ENCODE measurements at regions not wholly inside any gene's neighbourhood (a gene's known extent, or its start where the extent isn't known, plus 50 kb on each side); places are given as distances from the start of the nearest gene placed in this dataset.

- Mint-ChIP-seq H3K4me3 (no peak overlapping the region), H3K27ac (peak overlapping the region in 1 of 10 donors; percentile 29), H3K36me3 (no peaks in the 10 kb centered on the region), H3K9me3 (peaks cover 0 to 4% (median 0%) of the 10 kb centered on the region in 9 donors), H3K27me3 (peaks cover 0 to 3% (median 0%) of the 10 kb centered on the region in 5 donors), H3K4me1 (no peaks in the 10 kb centered on the region)
- DNase-seq = no peak
- POLR2A ChIA-PET = no interaction called here
- ATAC-seq = no peak
Measured at GRCh38 chr2:212926940-212927339, 224.5 kb downstream of the IKZF2 start.

GRCh38 chr2:212923393-212923792, 228.0 kb downstream of the IKZF2 start:
- ATAC-seq (no peak), DNase-seq (no peak)
- H3K36me3 Mint-ChIP-seq = no peaks in the 10 kb centered on the region
- POLR2A ChIA-PET = no interaction called here
- peaks cover 0 to 3% (median 0%) of the 10 kb centered on the region in 4 donors for H3K4me1 Mint-ChIP-seq
- H3K27me3 Mint-ChIP-seq = peaks cover 0 to 3% (median 0%) of the 10 kb centered on the region in 5 donors
- H3K9me3 Mint-ChIP-seq = peaks cover 0 to 8% (median 3%) of the 10 kb centered on the region in 9 donors
- no peak overlapping the region for H3K27ac Mint-ChIP-seq
- H3K4me3 Mint-ChIP-seq = no peak overlapping the region

GRCh38 chr2:212922701-212923100, 228.7 kb downstream of the IKZF2 start:
- Mint-ChIP-seq H3K4me1 (peaks cover 0 to 3% (median 0%) of the 10 kb centered on the region in 4 donors), H3K9me3 (peaks cover 0 to 8% (median 3%) of the 10 kb centered on the region in 9 donors), H3K4me3 (no peak overlapping the region), H3K27ac (no peak overlapping the region), H3K27me3 (peaks cover 0 to 3% (median 0%) of the 10 kb centered on the region in 5 donors), H3K36me3 (no peaks in the 10 kb centered on the region)
- POLR2A ChIA-PET = no interaction called here
- ATAC-seq (no peak), DNase-seq (no peak)

DNA sequence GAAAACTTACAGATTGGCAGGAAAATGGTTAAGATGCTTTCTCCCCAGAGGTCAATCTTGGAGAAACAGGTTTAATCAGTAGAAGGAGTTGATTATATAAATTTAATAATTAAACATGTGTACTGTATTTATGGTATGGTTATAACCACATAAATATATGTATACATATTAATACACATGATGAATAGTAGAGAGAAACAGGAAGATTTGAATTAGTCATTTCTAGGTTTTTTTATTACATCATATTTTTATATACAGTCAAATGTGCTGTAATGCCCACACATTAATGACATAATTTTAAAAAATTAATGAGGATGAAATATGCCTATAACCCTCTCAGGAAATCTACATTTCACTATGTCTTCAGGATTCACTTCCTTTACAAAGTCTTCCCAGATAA, 229.7 kb downstream of the IKZF2 start:
- Mint-ChIP-seq H3K27me3 (peaks cover 0 to under 1% (median 0%) of the 10 kb centered on the region in 5 donors), H3K9me3 (peaks cover 0 to 8% (median 3%) of the 10 kb centered on the region in 9 donors), H3K27ac (no peak overlapping the region), H3K4me3 (no peak overlapping the region), H3K36me3 (no peaks in the 10 kb centered on the region), H3K4me1 (peaks cover 0 to 3% (median 0%) of the 10 kb centered on the region in 4 donors)
- DNase-seq = no peak
- POLR2A ChIA-PET = no interaction called here
- no peak for ATAC-seq

GRCh38 chr2:212921061-212921460, 230.4 kb downstream of the IKZF2 start:
- Mint-ChIP-seq H3K27ac (no peak overlapping the region), H3K36me3 (no peaks in the 10 kb centered on the region), H3K4me1 (peaks cover 0 to 3% (median 0%) of the 10 kb centered on the region in 4 donors), H3K9me3 (peaks cover 0 to 8% (median 3%) of the 10 kb centered on the region in 9 donors), H3K27me3 (peaks cover 0 to 3% (median 0%) of the 10 kb centered on the region in 5 donors), H3K4me3 (no peak overlapping the region)
- POLR2A ChIA-PET = no interaction called here
- ATAC-seq = no peak
- DNase-seq = no peak

DNA sequence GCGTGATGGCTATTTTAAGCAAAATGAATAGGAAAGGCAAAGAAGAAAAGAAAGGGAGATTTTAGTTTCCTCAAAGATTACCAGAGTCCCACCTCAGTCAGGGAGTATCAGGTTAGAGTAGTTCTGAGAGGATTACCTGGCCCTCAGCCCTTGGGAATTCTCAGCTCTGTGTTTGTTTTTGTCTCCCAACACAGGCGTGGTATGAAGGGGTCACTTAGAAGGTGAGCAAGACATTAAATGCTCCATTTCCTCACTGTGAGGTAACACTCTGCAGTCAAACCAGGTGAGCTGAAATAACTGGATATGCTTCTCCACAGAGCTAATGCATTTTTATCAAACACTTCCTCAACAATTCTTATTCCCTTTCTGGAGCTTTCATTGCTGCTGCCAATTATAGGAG, 232.2 kb downstream of the IKZF2 start:
- Mint-ChIP-seq H3K4me3 (no peak overlapping the region), H3K9me3 (peaks cover 0 to 8% (median 0%) of the 10 kb centered on the region in 9 donors), H3K36me3 (no peaks in the 10 kb centered on the region), H3K4me1 (peaks cover 0 to 5% (median 1%) of the 10 kb centered on the region in 4 donors), H3K27ac (no peak overlapping the region), H3K27me3 (peaks cover 0 to 3% (median 2%) of the 10 kb centered on the region in 5 donors)
- DNase-seq (no peak), ATAC-seq (no peak)
- POLR2A ChIA-PET = no interaction called here

DNA sequence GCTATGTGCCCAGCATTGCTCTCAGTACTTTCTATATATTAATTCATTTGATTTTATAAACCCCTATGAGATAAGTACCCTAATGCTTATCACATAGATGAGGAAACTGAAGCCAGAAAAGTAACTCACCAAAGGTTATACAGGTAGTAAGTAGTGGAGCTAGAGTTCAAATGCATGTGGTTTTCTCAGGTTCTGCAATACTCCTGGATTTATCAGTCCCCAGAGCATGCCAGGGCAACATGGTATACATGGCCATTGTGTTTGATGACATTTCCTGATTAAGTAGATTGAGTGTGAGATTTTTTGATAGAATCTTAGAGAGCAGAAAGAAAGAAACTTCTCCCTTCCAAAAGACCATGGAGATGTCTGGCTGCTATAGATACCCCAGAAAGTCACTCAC, 233.1 kb downstream of the IKZF2 start:
- H3K27me3 Mint-ChIP-seq = peaks cover 0 to 3% (median 2%) of the 10 kb centered on the region in 5 donors
- H3K36me3 Mint-ChIP-seq = no peaks in the 10 kb centered on the region
- H3K4me3 Mint-ChIP-seq = no peak overlapping the region
- peaks cover 0 to 5% (median 1%) of the 10 kb centered on the region in 4 donors for H3K4me1 Mint-ChIP-seq
- peaks cover 0 to 8% (median 0%) of the 10 kb centered on the region in 9 donors for H3K9me3 Mint-ChIP-seq
- DNase-seq (no peak), ATAC-seq (no peak)
- H3K27ac Mint-ChIP-seq = no peak overlapping the region
- POLR2A ChIA-PET = no interaction called here

GRCh38 chr2:212915121-212915782, 236.2 kb downstream of the IKZF2 start:
- no peak overlapping the region for H3K27ac Mint-ChIP-seq

DNA sequence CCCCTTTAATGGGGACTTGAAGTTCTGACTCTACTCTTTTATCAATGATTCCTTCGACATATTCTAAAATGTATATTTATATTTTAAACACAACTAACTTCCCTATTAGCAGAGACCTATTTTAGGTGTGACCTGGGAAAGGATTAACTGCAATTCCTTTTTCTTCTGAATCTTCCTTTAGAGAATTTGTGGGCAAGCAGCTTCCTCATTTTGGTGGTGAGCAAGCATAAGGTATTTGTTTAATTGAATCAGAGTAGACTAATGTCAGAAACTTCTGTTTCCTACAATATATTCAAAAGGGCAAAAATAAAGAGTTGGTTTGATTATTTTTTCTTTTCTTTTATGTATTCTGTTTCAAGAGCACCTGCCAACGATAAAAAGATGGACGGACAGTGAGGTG, 237.0 kb downstream of the IKZF2 start:
- POLR2A ChIA-PET = no interaction called here
- Mint-ChIP-seq H3K27ac (no peak overlapping the region), H3K4me1 (peaks cover 0 to 11% (median 2%) of the 10 kb centered on the region in 4 donors), H3K9me3 (no peaks in the 10 kb centered on the region), H3K36me3 (no peaks in the 10 kb centered on the region), H3K27me3 (peaks cover 0 to 3% (median 2%) of the 10 kb centered on the region in 5 donors), H3K4me3 (no peak overlapping the region)
- DNase-seq = no peak
- no peak for ATAC-seq

More at GRCh38 chr2:212915121-212915782, 236.2 kb downstream of the IKZF2 start:
- no peak for ATAC-seq
- no peaks in the 10 kb centered on the region for H3K9me3 Mint-ChIP-seq
- DNase-seq = no peak
- no peaks in the 10 kb centered on the region for H3K36me3 Mint-ChIP-seq
- POLR2A ChIA-PET = no interaction called here
- peaks cover 0 to 3% (median 2%) of the 10 kb centered on the region in 5 donors for H3K27me3 Mint-ChIP-seq
- peaks cover 0 to 11% (median 2%) of the 10 kb centered on the region in 4 donors for H3K4me1 Mint-ChIP-seq
- no peak overlapping the region for H3K4me3 Mint-ChIP-seq

DNA sequence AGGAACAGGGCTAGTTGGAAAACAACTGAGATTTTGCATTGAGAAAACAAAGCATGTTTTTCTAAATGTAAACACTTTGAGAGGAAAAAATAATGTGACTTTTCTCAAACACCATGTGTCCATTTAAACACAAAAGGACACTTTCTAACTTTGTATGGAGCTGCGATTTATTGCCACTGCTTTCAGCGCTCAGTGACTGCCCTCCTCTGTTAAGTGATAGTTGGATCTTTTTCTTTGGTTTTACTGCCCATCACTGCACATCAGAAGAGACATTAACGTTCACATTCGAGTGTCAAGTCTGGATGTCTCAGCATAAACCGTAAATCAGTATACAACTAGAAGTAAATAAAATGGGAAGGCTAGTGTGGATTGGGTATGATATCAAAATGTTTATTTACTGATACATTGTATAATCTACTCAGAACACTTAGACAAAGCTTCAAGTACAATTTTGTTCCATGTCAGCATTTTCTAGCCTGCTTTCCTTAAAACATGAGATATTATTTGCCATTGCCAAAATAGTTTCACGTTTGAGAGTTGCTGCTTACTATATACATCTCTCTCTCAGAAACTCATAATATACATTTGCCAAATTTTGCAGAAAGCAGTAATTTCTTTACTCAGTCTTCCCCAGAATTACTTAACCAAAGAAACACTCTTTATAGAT, 237.6 kb downstream of the IKZF2 start:
- Mint-ChIP-seq H3K4me1 (peaks cover 0 to 11% (median 2%) of the 10 kb centered on the region in 4 donors), H3K4me3 (no peak overlapping the region), H3K9me3 (no peaks in the 10 kb centered on the region), H3K27me3 (peaks cover 0 to 3% (median 2%) of the 10 kb centered on the region in 5 donors), H3K36me3 (no peaks in the 10 kb centered on the region), H3K27ac (no peak overlapping the region)
- ATAC-seq (no peak), DNase-seq (no peak)
- POLR2A ChIA-PET = no interaction called here

DNA sequence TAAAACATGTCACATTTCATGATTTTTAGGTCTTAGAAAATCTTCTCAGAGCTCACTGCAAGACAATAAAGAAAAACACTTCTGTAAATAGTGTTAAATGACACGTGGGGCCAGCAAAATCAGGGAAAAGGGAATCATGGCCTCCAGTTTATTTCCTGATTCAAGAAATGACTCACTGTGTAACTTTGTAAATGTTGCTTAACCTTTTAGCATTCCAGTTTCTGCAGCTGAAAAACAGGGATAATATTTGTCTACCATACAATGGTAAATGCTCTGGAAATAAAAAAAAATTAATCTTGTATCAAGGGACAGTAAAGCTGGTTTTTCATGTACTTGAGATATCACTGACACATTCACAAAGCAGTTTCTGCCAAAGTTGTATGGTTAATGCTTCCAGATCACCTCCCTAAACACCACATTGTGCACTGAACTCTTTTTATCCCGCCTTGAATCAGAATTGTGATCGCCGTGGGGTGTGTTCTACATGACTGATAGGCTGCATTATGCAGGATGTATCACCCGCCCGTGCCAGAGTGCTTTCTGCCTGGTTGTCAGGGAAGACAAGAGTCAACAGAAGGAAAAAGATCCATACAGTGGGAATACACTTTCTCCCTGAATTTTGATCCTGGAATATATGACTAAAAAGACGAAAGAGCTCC, 238.8 kb downstream of the IKZF2 start:
- no peak for DNase-seq
- POLR2A ChIA-PET = no interaction called here
- no peak for ATAC-seq

DNA sequence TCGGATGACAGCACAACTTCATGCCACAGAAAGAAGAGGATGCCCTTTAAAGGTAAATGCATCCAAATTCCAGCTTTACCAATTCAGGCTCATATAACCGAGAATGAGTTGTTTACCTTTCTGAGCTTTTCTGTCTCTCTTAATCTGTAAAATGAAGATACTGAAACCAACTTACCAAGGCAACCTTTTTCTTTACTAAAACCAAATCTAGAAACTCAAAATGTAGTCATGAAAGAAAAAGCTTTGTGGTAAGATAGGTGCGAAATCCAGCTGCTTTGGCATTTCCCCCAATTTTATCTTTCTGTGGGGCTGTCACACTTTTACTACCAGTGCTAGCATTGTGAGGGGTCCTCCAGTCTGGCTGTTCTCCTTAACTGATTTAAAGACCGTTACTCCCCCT, 240.4 kb downstream of the IKZF2 start:
- no peak for ATAC-seq
- H3K36me3 Mint-ChIP-seq = no peaks in the 10 kb centered on the region
- no peak overlapping the region for H3K27ac Mint-ChIP-seq
- peaks cover 0 to 3% (median 0%) of the 10 kb centered on the region in 5 donors for H3K27me3 Mint-ChIP-seq
- no peak for DNase-seq
- peaks cover 0 to 11% (median 2%) of the 10 kb centered on the region in 4 donors for H3K4me1 Mint-ChIP-seq
- H3K4me3 Mint-ChIP-seq = no peak overlapping the region
- POLR2A ChIA-PET = no interaction called here
- H3K9me3 Mint-ChIP-seq = no peaks in the 10 kb centered on the region

More for the DNA sequence above, 238.8 kb downstream of the IKZF2 start:
- Mint-ChIP-seq H3K4me1 (peaks cover 0 to 11% (median 2%) of the 10 kb centered on the region in 4 donors), H3K36me3 (no peaks in the 10 kb centered on the region), H3K27ac (no peak overlapping the region), H3K9me3 (no peaks in the 10 kb centered on the region), H3K27me3 (peaks cover 0 to 3% (median 2%) of the 10 kb centered on the region in 5 donors), H3K4me3 (no peak overlapping the region)
